HEK293T (cell line): ENCODE measurements at regions not wholly inside any gene's neighbourhood (a gene's known extent, or its start where the extent isn't known, plus 50 kb on each side); places are given as distances from the start of the nearest gene placed in this dataset.
"Not testable (repeated sequence)": the region's sequence is repeated elsewhere in the genome, so short reads cannot be mapped to it uniquely, and the experiment has no call there.

Experiments used
- ARNT ChIP-seq: fragments of 450-650 bp; IDR thresholded peaks from 2 replicates; pipeline ENCODE4 v1.6.1; 2017; ENCODE audit warnings: mild to moderate bottlenecking
- BHLHE40 ChIP-seq: fragments of 450-650 bp; IDR thresholded peaks from 2 replicates; pipeline ENCODE4 v1.6.1; 2016; ENCODE audit warnings: mild to moderate bottlenecking, moderate library complexity, borderline replicate concordance
- FOXA1 ChIP-seq: fragments of 450-650 bp; IDR thresholded peaks from 2 replicates; pipeline ENCODE4 v1.6.1; 2016; ENCODE audit warnings: mild to moderate bottlenecking
- FOXK2 ChIP-seq: fragments of 450-650 bp; IDR thresholded peaks from 2 replicates; pipeline ENCODE4 v1.6.1; 2016; ENCODE audit warnings: mild to moderate bottlenecking
- FOXM1 ChIP-seq: fragments of 450-650 bp; IDR thresholded peaks from 2 replicates; pipeline ENCODE4 v1.6.1; 2017; ENCODE audit warnings: mild to moderate bottlenecking, borderline replicate concordance
- HDGF ChIP-seq: fragments of 450-650 bp; IDR thresholded peaks from 2 replicates; pipeline ENCODE4 v1.6.1; 2017; ENCODE audit warnings: antibody characterized with exemption, borderline replicate concordance
- NFRKB ChIP-seq: fragments of 450-650 bp; IDR thresholded peaks from 2 replicates; pipeline ENCODE4 v1.6.1; 2016; ENCODE audit warnings: mild to moderate bottlenecking, moderate library complexity
- SP1 ChIP-seq: fragments of 450-650 bp; IDR thresholded peaks from 2 replicates; pipeline ENCODE4 v1.6.1; 2017
- SUZ12 ChIP-seq: fragments of 450-650 bp; IDR thresholded peaks from 2 replicates; pipeline ENCODE4 v1.6.1; 2016; ENCODE audit warnings: mild to moderate bottlenecking

DNA sequence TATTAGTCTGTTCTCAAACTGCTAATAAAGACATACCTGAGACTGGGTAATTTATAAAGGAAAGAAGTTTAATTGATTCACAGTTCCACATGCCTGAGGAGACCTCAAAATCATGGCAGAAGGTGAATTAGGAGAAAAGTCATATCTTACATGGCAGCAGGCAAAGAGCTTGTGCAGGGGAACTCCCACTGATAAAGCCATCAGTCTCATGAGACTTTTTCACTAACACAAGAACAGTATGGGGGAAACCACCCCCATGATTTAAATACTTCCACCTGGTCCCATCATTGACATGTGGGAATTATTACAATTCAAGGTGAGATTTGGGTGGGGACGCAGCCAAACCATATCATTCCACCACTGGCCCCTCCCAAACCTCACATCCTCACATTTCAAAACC lies 166.8 kb downstream of the TENT5A start:
- not testable (repeated sequence) for TF ChIP-seq BHLHE40, FOXM1, HDGF, FOXK2, SP1, ARNT, SUZ12, FOXA1, NFRKB
